OCI-LY1 (cell line): ENCODE measurements at regions not wholly inside any gene's neighbourhood (a gene's known extent, or its start where the extent isn't known, plus 50 kb on each side); places are given as distances from the start of the nearest gene placed in this dataset.

Experiments
- H2AFZ ChIP-seq: fragments of 200-600 bp; sonication (generic), shearing (Covaris generic); 2 replicates; pipeline ENCODE4 v1.6.0; 2014; ENCODE audit warnings: antibody characterized with exemption, mild to moderate bottlenecking, low read length
- H3F3A ChIP-seq: fragments of 200-600 bp; sonication (generic), shearing (Covaris generic); 2 replicates; pipeline ENCODE4 v1.6.0; 2014; ENCODE audit warnings: mild to moderate bottlenecking, antibody characterized with exemption, low read length, moderate library complexity; ENCODE audit not compliant: insufficient read depth
- H3K27ac ChIP-seq: fragments of 200-600 bp; sonication (generic); 2 replicates; pipeline ENCODE4 v1.5.1; 2014; ENCODE audit warnings: low read length, mixed run types, mild to moderate bottlenecking, low read depth; ENCODE audit not compliant: poor library complexity, severe bottlenecking
- H3K27me3 ChIP-seq: fragments of 200-600 bp; sonication (generic); 2 replicates; pipeline ENCODE4 v1.6.0; 2014; ENCODE audit warnings: antibody characterized with exemption, mild to moderate bottlenecking, low read length, moderate library complexity; ENCODE audit not compliant: insufficient read depth
- H3K36me3 ChIP-seq: fragments of 200-600 bp; sonication (generic); 2 replicates; pipeline ENCODE4 v1.6.1; 2014; ENCODE audit warnings: mild to moderate bottlenecking, antibody characterized with exemption, low read length, moderate library complexity, mixed read lengths; ENCODE audit not compliant: insufficient read depth
- H3K4me1 ChIP-seq: fragments of 200-600 bp; sonication (generic); 2 replicates; pipeline ENCODE4 v1.5.1; 2014; ENCODE audit warnings: mild to moderate bottlenecking, low read length, moderate library complexity; ENCODE audit not compliant: insufficient read depth, severe bottlenecking
- H3K4me2 ChIP-seq: fragments of 200-600 bp; sonication (generic), shearing (Covaris generic); 2 replicates; pipeline ENCODE4 v1.6.1; 2014; ENCODE audit warnings: low read length
- H3K4me3 ChIP-seq: fragments of 200-600 bp; sonication (generic); 2 replicates; pipeline ENCODE4 v1.5.1; 2014; ENCODE audit warnings: low read length, low read depth, mild to moderate bottlenecking, mixed read lengths; ENCODE audit not compliant: poor library complexity, severe bottlenecking
- H3K79me2 ChIP-seq: fragments of 200-600 bp; shearing (Covaris generic); 2 replicates; pipeline ENCODE4 v1.6.1; 2016; ENCODE audit warnings: mixed run types, low read length, mixed read lengths; ENCODE audit not compliant: insufficient read depth
- H3K9ac ChIP-seq: fragments of 200-600 bp; sonication (generic), shearing (Covaris generic); 2 replicates; pipeline ENCODE4 v1.6.1; 2014; ENCODE audit warnings: mild to moderate bottlenecking, low read length, mixed read lengths
- H3K9me2 ChIP-seq: fragments of 200-600 bp; sonication (generic), shearing (Covaris generic); 2 replicates; pipeline ENCODE4 v1.6.1; 2014; ENCODE audit warnings: low read depth, mild to moderate bottlenecking, low read length, mixed read lengths
- H3K9me3 ChIP-seq: fragments of 200-600 bp; shearing (Covaris generic); 2 replicates; pipeline ENCODE4 v1.6.1; 2014; ENCODE audit warnings: low read length, mixed read lengths
- H4K20me1 ChIP-seq: fragments of 200-600 bp; sonication (generic), shearing (Covaris generic); 2 replicates; pipeline ENCODE4 v1.6.0; 2016; ENCODE audit warnings: mild to moderate bottlenecking, low read length; ENCODE audit not compliant: insufficient read depth
- EZH2 ChIP-seq: fragments of 200-600 bp; sonication (generic), shearing (Covaris generic); IDR thresholded peaks from 2 replicates; pipeline ENCODE4 v1.8.0; 2017; ENCODE audit warnings: borderline replicate concordance, mixed run types, mild to moderate bottlenecking, antibody characterized with exemption, low read length, moderate library complexity, mixed read lengths
- TF ChIP-seq, protein P1 (sequence below): fragments of 200-600 bp; sonication (generic), shearing (Covaris generic); IDR thresholded peaks from 2 replicates; pipeline ENCODE4 v1.5.1; 2017; ENCODE audit warnings: mild to moderate bottlenecking, antibody characterized with exemption, low read length, moderate library complexity, mixed read lengths

- H3K9ac ChIP-seq = no peak overlapping the region
These were observed 224.8 kb upstream of the RAG2 start for GRCh38 chr11:36822829-36823228.

GRCh38 chr11:36818410-36818809 lies 220.4 kb upstream of the RAG2 start:
- no peaks in the 10 kb centered on the region for H3K79me2 ChIP-seq
- H4K20me1 ChIP-seq = no peaks in the 10 kb centered on the region
- no peak overlapping the region for H3K4me3 ChIP-seq
- H3K9me3 ChIP-seq = no peaks in the 10 kb centered on the region
- H3K36me3 ChIP-seq = no peaks in the 10 kb centered on the region
- TF ChIP-seq, protein P1, sequence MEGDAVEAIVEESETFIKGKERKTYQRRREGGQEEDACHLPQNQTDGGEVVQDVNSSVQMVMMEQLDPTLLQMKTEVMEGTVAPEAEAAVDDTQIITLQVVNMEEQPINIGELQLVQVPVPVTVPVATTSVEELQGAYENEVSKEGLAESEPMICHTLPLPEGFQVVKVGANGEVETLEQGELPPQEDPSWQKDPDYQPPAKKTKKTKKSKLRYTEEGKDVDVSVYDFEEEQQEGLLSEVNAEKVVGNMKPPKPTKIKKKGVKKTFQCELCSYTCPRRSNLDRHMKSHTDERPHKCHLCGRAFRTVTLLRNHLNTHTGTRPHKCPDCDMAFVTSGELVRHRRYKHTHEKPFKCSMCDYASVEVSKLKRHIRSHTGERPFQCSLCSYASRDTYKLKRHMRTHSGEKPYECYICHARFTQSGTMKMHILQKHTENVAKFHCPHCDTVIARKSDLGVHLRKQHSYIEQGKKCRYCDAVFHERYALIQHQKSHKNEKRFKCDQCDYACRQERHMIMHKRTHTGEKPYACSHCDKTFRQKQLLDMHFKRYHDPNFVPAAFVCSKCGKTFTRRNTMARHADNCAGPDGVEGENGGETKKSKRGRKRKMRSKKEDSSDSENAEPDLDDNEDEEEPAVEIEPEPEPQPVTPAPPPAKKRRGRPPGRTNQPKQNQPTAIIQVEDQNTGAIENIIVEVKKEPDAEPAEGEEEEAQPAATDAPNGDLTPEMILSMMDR = peak; percentile 47; the same call in 1 of the 2 replicates
- no peak for TF ChIP-seq EZH2
- H3K9ac ChIP-seq = no peak overlapping the region
- H3K4me2 ChIP-seq = no peak overlapping the region
- H3K4me1 ChIP-seq = no peaks in the 10 kb centered on the region
- no peaks in the 10 kb centered on the region for H3K9me2 ChIP-seq
- no peak overlapping the region for H3K27ac ChIP-seq
- no peak overlapping the region for H2AFZ ChIP-seq
- no peaks in the 10 kb centered on the region for H3F3A ChIP-seq
- H3K27me3 ChIP-seq = no peaks in the 10 kb centered on the region

More at GRCh38 chr11:36822829-36823228, 224.8 kb upstream of the RAG2 start:
- H3F3A ChIP-seq = no peaks in the 10 kb centered on the region
- no peaks in the 10 kb centered on the region for H3K27me3 ChIP-seq
- no peak overlapping the region for H3K4me2 ChIP-seq
- H3K9me2 ChIP-seq = no peaks in the 10 kb centered on the region
- H3K4me3 ChIP-seq = no peak overlapping the region
- H3K27ac ChIP-seq = no peak overlapping the region
- no peaks in the 10 kb centered on the region for H3K36me3 ChIP-seq
- H3K4me1 ChIP-seq = no peaks in the 10 kb centered on the region
- no peaks in the 10 kb centered on the region for H3K9me3 ChIP-seq
- no peak overlapping the region for H2AFZ ChIP-seq
- TF ChIP-seq, protein P1 = no peak
- no peak for TF ChIP-seq EZH2
- no peaks in the 10 kb centered on the region for H3K79me2 ChIP-seq
- H4K20me1 ChIP-seq = no peaks in the 10 kb centered on the region

DNA sequence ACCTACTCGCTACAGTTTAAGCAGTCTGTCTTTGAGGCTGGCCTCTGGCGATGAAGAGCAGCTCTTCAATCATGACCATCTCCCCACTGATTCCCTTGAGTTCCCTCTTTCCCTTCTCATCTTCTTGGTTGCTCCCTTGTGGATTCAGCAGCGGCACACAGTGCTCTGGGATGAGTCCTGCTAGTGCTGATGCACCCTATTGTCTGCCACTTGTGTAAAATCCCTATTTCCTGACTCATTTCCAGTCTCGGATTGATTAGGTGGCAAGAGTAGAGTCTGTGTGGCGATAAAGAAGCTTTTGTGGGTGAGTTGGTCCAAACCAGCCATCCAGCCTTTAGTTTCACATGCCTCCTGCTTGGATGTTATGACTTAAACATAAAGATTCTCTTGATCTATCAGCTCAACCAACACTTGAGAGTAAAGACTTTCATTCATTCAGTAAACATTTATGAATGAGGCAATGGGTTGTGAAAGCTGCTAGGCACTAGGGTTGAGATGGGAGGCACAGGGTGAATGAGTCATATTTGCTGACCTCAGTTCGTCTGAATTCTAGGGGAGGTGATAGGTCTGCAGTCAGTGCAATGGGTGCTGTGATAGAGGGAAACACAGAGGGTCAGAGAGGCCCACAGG lies 219.4 kb upstream of the RAG2 start:
- Histone ChIP-seq H4K20me1 (no peaks in the 10 kb centered on the region), H3K9me3 (no peaks in the 10 kb centered on the region), H3K9me2 (no peaks in the 10 kb centered on the region), H3K4me1 (no peaks in the 10 kb centered on the region), H3F3A (no peaks in the 10 kb centered on the region), H3K27me3 (no peaks in the 10 kb centered on the region), H3K9ac (no peak overlapping the region), H3K4me2 (no peak overlapping the region), H3K4me3 (no peak overlapping the region), H3K27ac (no peak overlapping the region), H3K79me2 (no peaks in the 10 kb centered on the region), H3K36me3 (no peaks in the 10 kb centered on the region), H2AFZ (no peak overlapping the region)
- no peak for TF ChIP-seq EZH2
- TF ChIP-seq, protein P1 = no peak
